GM13977 (cell line): ENCODE measurements at regions not wholly inside any gene's neighbourhood (a gene's known extent, or its start where the extent isn't known, plus 50 kb on each side); places are given as distances from the start of the nearest gene placed in this dataset.

Experiments
- DNase-seq: peaks from one replicate; pipeline ENCODE4 v3.0.0; 2012; ENCODE audit warnings: low spot score
- CTCF ChIP-seq: IDR thresholded peaks from 2 replicates; pipeline ENCODE4 v1.5.1; 2012; ENCODE audit warnings: mild to moderate bottlenecking, control low read depth; ENCODE audit not compliant: insufficient read depth; ENCODE audit errors: extremely low read depth, missing control alignments
- in situ Hi-C: fragments of 300-500 bp; cut with MboI; formaldehyde crosslinking; loops from one replicate; pipeline ENCODE4 v1.12.0; 2022; ENCODE audit warnings: low sequenced_read_pairs, low pct_unique_long_range_greater_than_20kb, mixed read lengths, inconsistent platforms; ENCODE audit not compliant: unreplicated experiment

- DNase-seq: no peak
- TF ChIP-seq CTCF: no peak
- in situ Hi-C loops: no loop called here
These were observed 679.3 kb downstream of the NR4A2 start for GRCh38 chr2:155653176-155653575.

- no peak for TF ChIP-seq CTCF
- in situ Hi-C loops: no loop called here
- no peak for DNase-seq
These were observed 680.7 kb downstream of the NR4A2 start for GRCh38 chr2:155651851-155652250.

GRCh38 chr2:155645791-155646190, 686.7 kb downstream of the NR4A2 start:
- no peak for TF ChIP-seq CTCF
- no peak for DNase-seq
- in situ Hi-C loops: no loop called here

DNA sequence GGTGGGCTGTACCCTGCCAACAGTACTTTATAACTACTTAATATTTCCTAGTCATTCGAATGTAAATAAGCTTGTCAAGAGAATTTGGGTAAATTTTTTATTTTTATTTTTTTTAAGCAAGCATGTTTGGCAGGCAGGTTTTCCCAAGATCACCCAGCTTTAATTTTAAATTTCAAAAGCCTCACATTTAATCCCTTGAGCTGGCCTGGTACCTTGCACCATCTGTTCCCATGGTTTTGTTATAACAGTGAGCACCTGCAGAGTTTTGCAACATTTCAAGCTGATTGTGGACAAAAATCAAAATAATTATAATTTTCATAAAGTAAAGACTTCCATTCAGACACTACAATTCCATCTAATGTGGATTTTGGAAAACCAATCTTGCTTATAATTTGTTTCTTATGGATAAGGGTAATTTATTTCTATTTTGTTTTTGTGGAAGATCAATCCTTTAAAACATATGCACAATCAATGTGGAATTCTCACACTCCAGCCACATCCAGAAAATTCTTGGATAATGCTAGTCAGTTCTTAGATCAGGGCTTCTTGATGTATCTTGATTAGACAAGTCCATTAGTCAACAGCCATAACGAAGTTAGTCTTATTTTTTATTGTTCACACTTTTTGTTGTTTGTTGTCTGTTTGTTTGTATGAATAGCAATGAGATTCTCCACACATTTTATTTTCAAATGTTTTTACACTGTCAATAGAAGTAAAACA, 689.3 kb downstream of the NR4A2 start:
- no peak for TF ChIP-seq CTCF
- DNase-seq: no peak
- in situ Hi-C loops: no loop called here

GRCh38 chr2:155633887-155634570, 698.5 kb downstream of the NR4A2 start:
- DNase-seq: no peak
- in situ Hi-C loops: no loop called here
- TF ChIP-seq CTCF: no peak

- no peak for DNase-seq
- in situ Hi-C loops: no loop called here
- TF ChIP-seq CTCF: no peak
These were observed 699.3 kb downstream of the NR4A2 start for GRCh38 chr2:155633060-155633839.
